Fibroblast of villous mesenchyme (primary cell): ENCODE measurements at regions not wholly inside any gene's neighbourhood (a gene's known extent, or its start where the extent isn't known, plus 50 kb on each side); places are given as distances from the start of the nearest gene placed in this dataset.

Experiments
- DNase-seq: peaks from one replicate; pipeline ENCODE4 v3.0.0-alpha.2; 2010; ENCODE audit warnings: low read depth
- H3K4me3 ChIP-seq: 2 replicates; pipeline ENCODE4 v1.5.1; 2011; ENCODE audit warnings: low read depth, mild to moderate bottlenecking, low read length
- TF ChIP-seq, protein P1 (sequence below): IDR thresholded peaks from 2 replicates; pipeline ENCODE4 v1.5.1; 2012; ENCODE audit warnings: low read depth, mild to moderate bottlenecking, low read length; ENCODE audit not compliant: insufficient read depth

DNA sequence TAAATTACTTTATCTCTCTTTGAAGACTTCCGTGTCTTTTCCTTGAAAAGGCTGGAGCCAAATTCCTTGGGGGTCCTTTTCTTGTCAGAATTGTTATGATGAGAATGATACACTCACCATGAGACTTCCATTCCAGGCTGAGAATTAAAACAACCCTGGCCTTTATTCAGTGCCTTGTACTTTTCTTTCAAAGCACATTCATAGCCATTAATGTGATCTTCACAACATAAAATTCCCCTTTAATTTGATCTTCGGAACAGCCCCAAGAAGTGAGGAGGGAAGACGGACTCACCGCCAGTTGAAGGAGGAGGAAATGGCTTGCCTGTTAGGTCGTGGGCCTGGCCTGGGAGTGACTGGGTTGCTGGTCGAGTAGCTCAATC lies 127.3 kb downstream of the DDX1 start:
- H3K4me3 ChIP-seq: no peak overlapping the region
- no peak for DNase-seq
- TF ChIP-seq, protein P1, sequence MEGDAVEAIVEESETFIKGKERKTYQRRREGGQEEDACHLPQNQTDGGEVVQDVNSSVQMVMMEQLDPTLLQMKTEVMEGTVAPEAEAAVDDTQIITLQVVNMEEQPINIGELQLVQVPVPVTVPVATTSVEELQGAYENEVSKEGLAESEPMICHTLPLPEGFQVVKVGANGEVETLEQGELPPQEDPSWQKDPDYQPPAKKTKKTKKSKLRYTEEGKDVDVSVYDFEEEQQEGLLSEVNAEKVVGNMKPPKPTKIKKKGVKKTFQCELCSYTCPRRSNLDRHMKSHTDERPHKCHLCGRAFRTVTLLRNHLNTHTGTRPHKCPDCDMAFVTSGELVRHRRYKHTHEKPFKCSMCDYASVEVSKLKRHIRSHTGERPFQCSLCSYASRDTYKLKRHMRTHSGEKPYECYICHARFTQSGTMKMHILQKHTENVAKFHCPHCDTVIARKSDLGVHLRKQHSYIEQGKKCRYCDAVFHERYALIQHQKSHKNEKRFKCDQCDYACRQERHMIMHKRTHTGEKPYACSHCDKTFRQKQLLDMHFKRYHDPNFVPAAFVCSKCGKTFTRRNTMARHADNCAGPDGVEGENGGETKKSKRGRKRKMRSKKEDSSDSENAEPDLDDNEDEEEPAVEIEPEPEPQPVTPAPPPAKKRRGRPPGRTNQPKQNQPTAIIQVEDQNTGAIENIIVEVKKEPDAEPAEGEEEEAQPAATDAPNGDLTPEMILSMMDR: no peak

DNA sequence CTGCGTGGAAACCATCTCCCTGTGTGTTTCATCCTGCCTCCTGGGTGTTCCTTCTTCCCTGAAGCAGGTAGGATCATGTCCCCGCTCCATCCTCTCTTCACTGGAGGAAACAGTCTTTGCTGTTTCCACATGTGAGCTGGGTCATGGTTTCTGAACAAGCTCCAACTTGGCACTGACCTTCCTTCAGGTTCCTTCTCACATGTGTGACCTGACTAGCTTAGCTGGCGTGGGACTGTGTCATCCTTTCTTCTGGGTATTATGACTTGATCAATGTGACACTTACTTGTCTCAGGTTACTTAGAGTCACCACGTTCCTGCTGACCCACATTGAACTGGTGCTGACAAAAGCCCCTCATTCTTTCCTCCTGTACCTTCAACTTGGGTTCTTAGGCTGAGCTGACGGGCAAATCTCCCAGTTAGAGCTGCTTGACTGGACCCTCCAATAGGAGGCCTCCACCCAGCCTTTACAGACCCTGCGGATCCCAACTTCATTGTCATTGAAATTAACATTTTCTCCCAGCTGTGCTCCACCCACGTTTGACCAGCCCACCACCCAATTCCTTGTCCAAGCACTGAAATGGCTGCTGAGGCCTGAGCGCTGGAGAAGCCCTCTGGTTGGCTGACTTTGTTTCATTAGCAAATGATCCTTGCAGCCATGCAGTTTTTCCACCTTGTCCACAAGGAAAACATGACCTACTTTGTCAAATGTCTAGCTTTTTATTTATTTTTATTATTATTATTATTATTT lies 128.1 kb downstream of the DDX1 start:
- no peak for DNase-seq
- TF ChIP-seq, protein P1: no peak
- H3K4me3 ChIP-seq: no peak overlapping the region

DNA sequence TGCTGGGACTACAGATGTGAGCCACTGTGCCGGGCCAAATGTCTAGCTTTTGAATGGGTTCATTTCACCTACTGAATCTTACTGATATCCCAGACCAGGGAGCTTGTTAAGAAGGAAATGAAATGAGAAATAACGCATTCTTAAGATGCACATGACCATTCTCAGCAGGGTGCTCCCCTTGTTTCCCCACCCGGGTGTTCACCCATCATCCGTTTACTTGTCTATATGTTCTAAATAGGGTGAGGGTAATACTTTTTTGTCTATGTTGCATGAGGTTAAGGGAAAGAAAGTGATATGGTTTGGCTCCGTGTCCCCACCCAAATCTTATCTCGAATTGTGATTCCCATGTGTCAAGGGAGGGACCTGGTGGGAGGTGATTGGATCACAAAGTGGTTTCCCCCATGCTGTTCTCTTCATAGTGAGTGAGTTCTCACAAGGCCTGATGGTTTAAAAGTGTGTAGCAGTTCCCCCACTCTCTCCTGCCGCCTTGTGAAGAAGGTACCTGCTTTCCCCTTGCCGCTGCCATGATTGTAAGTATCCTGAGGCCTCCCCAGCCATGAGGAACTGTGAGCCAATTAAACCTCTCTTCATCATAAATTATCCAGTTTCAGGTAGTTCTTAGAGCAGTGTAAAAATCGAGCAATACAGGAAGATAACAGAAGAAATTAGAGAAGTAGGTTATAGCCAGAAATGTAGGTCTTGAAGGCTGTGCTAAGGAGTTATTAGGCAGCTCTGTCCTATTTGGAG lies 129.1 kb downstream of the DDX1 start:
- no peak for DNase-seq
- H3K4me3 ChIP-seq: no peak overlapping the region
- TF ChIP-seq, protein P1: no peak

DNA sequence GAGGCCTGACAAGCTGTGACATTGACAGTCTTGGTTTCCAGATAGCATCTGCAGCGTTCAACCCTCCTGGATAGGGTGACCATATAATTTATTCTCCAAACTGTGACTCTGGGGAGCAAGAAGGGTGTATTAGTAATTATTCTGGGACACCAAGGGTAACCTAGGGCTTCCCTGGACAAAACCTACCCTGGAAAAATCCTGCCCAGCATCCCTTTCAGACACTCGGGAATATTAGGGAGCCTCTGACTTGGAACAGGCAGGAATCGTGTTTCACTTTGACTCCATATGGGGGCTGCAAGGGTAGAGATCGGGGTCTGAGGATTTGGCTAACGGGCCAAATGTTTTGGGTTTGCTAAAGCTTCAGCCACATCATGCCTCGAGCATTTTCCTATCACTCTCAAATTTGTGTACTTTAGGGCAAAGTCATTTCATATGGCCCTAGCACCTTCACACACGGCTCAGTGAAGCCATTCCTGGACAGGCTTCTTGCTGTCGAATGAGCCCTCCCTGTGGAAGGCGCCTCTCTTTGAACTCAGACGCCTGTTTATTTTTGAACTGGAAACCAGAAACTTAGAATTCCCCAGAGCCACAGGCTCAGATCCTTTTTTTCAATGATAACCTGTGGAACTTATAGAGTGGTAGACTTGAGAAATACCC lies 129.9 kb downstream of the DDX1 start:
- H3K4me3 ChIP-seq: no peak overlapping the region
- TF ChIP-seq, protein P1: no peak
- DNase-seq: no peak

DNA sequence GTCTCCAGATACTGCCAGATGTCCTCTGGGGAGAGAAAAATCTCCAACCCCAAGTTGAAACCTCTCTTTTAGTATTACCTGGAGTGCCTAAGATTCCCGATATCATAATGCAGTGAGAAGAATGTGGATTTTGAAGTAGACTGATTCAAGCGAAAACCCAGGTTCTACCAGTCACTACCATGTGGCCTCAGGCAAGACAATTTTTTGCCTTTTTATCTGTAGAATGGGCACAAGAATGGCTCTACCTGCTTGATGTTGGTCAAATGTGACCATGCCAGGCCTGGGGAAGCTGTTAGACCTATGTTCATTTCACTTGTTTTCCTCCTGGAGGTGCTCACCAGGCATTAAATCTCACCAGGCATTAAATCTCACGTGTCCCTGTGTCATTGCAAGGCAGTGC lies 131.3 kb downstream of the DDX1 start:
- no peak overlapping the region for H3K4me3 ChIP-seq
- DNase-seq: no peak
- TF ChIP-seq, protein P1: no peak

DNA sequence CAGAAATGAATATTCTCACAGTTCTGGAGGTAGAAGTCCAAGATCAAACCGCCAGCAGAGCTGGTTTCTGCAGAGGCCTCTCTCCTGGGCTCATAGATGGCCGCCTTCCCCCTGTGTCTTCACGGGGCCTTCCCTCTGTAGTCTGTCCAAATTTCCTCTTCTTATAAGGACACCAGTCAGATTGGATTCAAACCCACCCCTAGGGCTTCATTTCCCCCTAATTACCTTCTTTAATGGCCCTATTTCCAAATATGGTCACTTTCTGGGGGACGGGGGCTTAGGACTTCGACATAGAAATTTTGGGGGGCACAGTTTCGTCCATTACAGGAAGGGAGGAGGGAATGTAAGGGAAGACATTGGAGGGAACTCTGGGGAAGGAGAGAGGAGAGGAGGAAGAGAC lies 132.6 kb downstream of the DDX1 start:
- no peak for DNase-seq
- TF ChIP-seq, protein P1: no peak
- no peak overlapping the region for H3K4me3 ChIP-seq
